ENCODE measurements at regions not wholly inside any gene's neighbourhood (a gene's known extent, or its start where the extent isn't known, plus 50 kb on each side); places are given as distances from the start of the nearest gene placed in this dataset.

GRCh38 chr16:25593260-25593659, 98.5 kb upstream of the HS3ST4 start:
- H3K9me3 ChIP-seq (ENCODE audit: control insufficient read depth in 1 of 2, insufficient read depth in 1 of 2, low read depth in 1 of 2, low read length in 2 of 2): no peaks in the 10 kb centered on the region
- BruUV-seq (replicated peaks): no TSS peak
- no peak overlapping the region for H3K9ac ChIP-seq (ENCODE audit: low read length)
- no peak for TF ChIP-seq RAD21 (IDR thresholded peaks at IDR 0.05; ENCODE audit: low read depth)
- TF ChIP-seq, protein P1, sequence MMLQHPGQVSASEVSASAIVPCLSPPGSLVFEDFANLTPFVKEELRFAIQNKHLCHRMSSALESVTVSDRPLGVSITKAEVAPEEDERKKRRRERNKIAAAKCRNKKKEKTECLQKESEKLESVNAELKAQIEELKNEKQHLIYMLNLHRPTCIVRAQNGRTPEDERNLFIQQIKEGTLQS (IDR thresholded peaks at IDR 0.05): no peak
- no peak for TF ChIP-seq YY1 (IDR thresholded peaks at IDR 0.05; ENCODE audit: extremely low read depth, insufficient replicate concordance, low read depth, low read length)
- no peak for TF ChIP-seq SRF (IDR thresholded peaks at IDR 0.05; ENCODE audit: low read depth)
- no peak for TF ChIP-seq ZNF274 (IDR thresholded peaks at IDR 0.05; ENCODE audit: low read depth, low read length)
- TF ChIP-seq POLR2A (IDR thresholded peaks at IDR 0.05; ENCODE audit: borderline replicate concordance, extremely low read depth, insufficient read depth, insufficient read length): no peak
- TF ChIP-seq EZH2phosphoT487 (IDR thresholded peaks at IDR 0.05; ENCODE audit: borderline replicate concordance): no peak
- TF ChIP-seq, protein P2, sequence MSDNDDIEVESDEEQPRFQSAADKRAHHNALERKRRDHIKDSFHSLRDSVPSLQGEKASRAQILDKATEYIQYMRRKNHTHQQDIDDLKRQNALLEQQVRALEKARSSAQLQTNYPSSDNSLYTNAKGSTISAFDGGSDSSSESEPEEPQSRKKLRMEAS (IDR thresholded peaks at IDR 0.05): no peak
- no peak for TF ChIP-seq ZBTB33 (IDR thresholded peaks at IDR 0.05; ENCODE audit: extremely low read depth, insufficient replicate concordance, low read length)
- TF ChIP-seq EGR1 (IDR thresholded peaks at IDR 0.05; ENCODE audit: low read depth): no peak
- TF ChIP-seq CBX3 (IDR thresholded peaks at IDR 0.05; ENCODE audit: low read depth): no peak
- no peak for TF ChIP-seq JUND (IDR thresholded peaks at IDR 0.05)
- no peak for TF ChIP-seq SIN3A (IDR thresholded peaks at IDR 0.05; ENCODE audit: low read depth)
- no peak for TF ChIP-seq CEBPB (IDR thresholded peaks at IDR 0.05; ENCODE audit: low read depth)
- TF ChIP-seq, protein P3, sequence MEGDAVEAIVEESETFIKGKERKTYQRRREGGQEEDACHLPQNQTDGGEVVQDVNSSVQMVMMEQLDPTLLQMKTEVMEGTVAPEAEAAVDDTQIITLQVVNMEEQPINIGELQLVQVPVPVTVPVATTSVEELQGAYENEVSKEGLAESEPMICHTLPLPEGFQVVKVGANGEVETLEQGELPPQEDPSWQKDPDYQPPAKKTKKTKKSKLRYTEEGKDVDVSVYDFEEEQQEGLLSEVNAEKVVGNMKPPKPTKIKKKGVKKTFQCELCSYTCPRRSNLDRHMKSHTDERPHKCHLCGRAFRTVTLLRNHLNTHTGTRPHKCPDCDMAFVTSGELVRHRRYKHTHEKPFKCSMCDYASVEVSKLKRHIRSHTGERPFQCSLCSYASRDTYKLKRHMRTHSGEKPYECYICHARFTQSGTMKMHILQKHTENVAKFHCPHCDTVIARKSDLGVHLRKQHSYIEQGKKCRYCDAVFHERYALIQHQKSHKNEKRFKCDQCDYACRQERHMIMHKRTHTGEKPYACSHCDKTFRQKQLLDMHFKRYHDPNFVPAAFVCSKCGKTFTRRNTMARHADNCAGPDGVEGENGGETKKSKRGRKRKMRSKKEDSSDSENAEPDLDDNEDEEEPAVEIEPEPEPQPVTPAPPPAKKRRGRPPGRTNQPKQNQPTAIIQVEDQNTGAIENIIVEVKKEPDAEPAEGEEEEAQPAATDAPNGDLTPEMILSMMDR (IDR thresholded peaks at IDR 0.05 in 2 of 3, conservative IDR thresholded peaks at IDR 0.05 in 1 of 3; ENCODE audit: borderline replicate concordance in 1 of 3, insufficient read depth in 1 of 3, low read depth in 2 of 3, low read length in 2 of 3): no peak
- no peak for TF ChIP-seq TCF7L2 (IDR thresholded peaks at IDR 0.05; ENCODE audit: borderline replicate concordance, extremely low read depth, insufficient read depth, insufficient read length)
- no peak for TF ChIP-seq POLR2AphosphoS5 (IDR thresholded peaks at IDR 0.05; ENCODE audit: low read depth, low read length)
- H3K4me1 ChIP-seq (ENCODE audit: control insufficient read depth in 1 of 2, insufficient read depth in 2 of 2, low read length in 2 of 2): no peaks in the 10 kb centered on the region
- intact Hi-C loops (cut with micrococcal nuclease): no loop called here
- RAD21 ChIA-PET (ENCODE audit: low non-redundant PET in 1 of 2, low total read pairs in 2 of 2, uncharacterized antibody in 2 of 2, unreplicated experiment in 2 of 2): no interaction called here
- POLR2A ChIA-PET: no interaction called here
- ATAC-seq: no peak
- H3K36me3 ChIP-seq (ENCODE audit: control insufficient read depth in 1 of 2, insufficient read depth in 2 of 2, low read length in 2 of 2): no peaks in the 10 kb centered on the region
- no peaks in the 10 kb centered on the region for H3K9me2 ChIP-seq (ENCODE audit: insufficient read depth)
- CTCF ChIA-PET: no interaction called here
- H2AFZ ChIP-seq (ENCODE audit: low read depth, low read length, poor library complexity, severe bottlenecking): no peak overlapping the region
- no peak overlapping the region for H3K4me3 ChIP-seq (replicated peaks in 1 of 2; ENCODE audit: low read depth in 1 of 2, low read length in 2 of 2)
- no peak overlapping the region for H3K27ac ChIP-seq (ENCODE audit: low read depth, low read length)
- no peak overlapping the region for H3K4me2 ChIP-seq (ENCODE audit: low read length)
- H4K20me1 ChIP-seq (ENCODE audit: insufficient read depth): no peaks in the 10 kb centered on the region
- no peaks in the 10 kb centered on the region for H3K79me2 ChIP-seq (ENCODE audit: insufficient read depth, low read length)
- DNase-seq (ENCODE audit: low read depth, low spot score): no peak
- peaks cover 43% of the 10 kb centered on the region for H3K27me3 ChIP-seq (ENCODE audit: insufficient read depth, low read length)

Data from HCT116 (cell line).